OCI-M1 (cell line): ENCODE measurements at regions not wholly inside any gene's neighbourhood (a gene's known extent, or its start where the extent isn't known, plus 50 kb on each side); places are given as distances from the start of the nearest gene placed in this dataset.

Experiments
- DNase-seq: peaks from one replicate; lab custom pipeline; 2025; lab: John Stamatoyannopoulos, UW

- no peak for DNase-seq
Measured at GRCh38 chr3:68056556-68056955, 402.1 kb upstream of the SUCLG2 start.

- no peak for DNase-seq
Measured at GRCh38 chr3:68055215-68055614, 400.8 kb upstream of the SUCLG2 start.

GRCh38 chr3:68049776-68050175 is 395.4 kb upstream of the SUCLG2 start:
- DNase-seq = no peak

GRCh38 chr3:68045976-68046375 is 391.6 kb upstream of the SUCLG2 start:
- DNase-seq = no peak

GRCh38 chr3:68033867-68034266 is 379.5 kb upstream of the SUCLG2 start:
- DNase-seq = no peak

- no peak for DNase-seq
Measured at GRCh38 chr3:68032209-68032608, 377.8 kb upstream of the SUCLG2 start.

- DNase-seq = no peak
Measured at GRCh38 chr3:68025189-68025588, 370.8 kb upstream of the SUCLG2 start.

GRCh38 chr3:68019876-68020275 is 365.5 kb upstream of the SUCLG2 start:
- DNase-seq = no peak

GRCh38 chr3:68018275-68018674 is 363.9 kb upstream of the SUCLG2 start:
- DNase-seq = no peak

GRCh38 chr3:68017069-68017468 is 362.7 kb upstream of the SUCLG2 start:
- no peak for DNase-seq

GRCh38 chr3:68009900-68010299 is 355.5 kb upstream of the SUCLG2 start:
- no peak for DNase-seq

GRCh38 chr3:68007621-68008226 is 353.3 kb upstream of the SUCLG2 start:
- no peak for DNase-seq

GRCh38 chr3:68006646-68007045 is 352.2 kb upstream of the SUCLG2 start:
- no peak for DNase-seq

GRCh38 chr3:68004091-68004490 is 349.7 kb upstream of the SUCLG2 start:
- DNase-seq = no peak

- DNase-seq = no peak
Measured at GRCh38 chr3:67998281-67998680, 343.9 kb upstream of the SUCLG2 start.

GRCh38 chr3:67995206-67995605 is 340.8 kb upstream of the SUCLG2 start:
- no peak for DNase-seq

- DNase-seq = no peak
Measured at GRCh38 chr3:67986706-67987105, 332.3 kb upstream of the SUCLG2 start.

- DNase-seq = no peak
Measured at GRCh38 chr3:67983166-67983565, 328.8 kb upstream of the SUCLG2 start.

- DNase-seq = no peak
Measured at GRCh38 chr3:67981077-67981476, 326.7 kb upstream of the SUCLG2 start.

GRCh38 chr3:67979342-67979741 is 324.9 kb upstream of the SUCLG2 start:
- DNase-seq = no peak

- no peak for DNase-seq
Measured at GRCh38 chr3:67977762-67978161, 323.4 kb upstream of the SUCLG2 start.

- no peak for DNase-seq
Measured at GRCh38 chr3:67976663-67977062, 322.3 kb upstream of the SUCLG2 start.

GRCh38 chr3:67964596-67964995 is 310.2 kb upstream of the SUCLG2 start:
- DNase-seq = no peak

- DNase-seq = no peak
Measured at GRCh38 chr3:67957268-67957667, 302.9 kb upstream of the SUCLG2 start.
